ENCODE measurements at regions not wholly inside any gene's neighbourhood (a gene's known extent, or its start where the extent isn't known, plus 50 kb on each side); places are given as distances from the start of the nearest gene placed in this dataset.

- TF ChIP-seq GLIS3 (CRISPR knock-in tag; IDR thresholded peaks at IDR 0.05), result no peak
- no peak for TF ChIP-seq TOX (CRISPR knock-in tag; IDR thresholded peaks at IDR 0.05; ENCODE audit: borderline replicate concordance)
These were observed 150.2 kb upstream of the ZEB2 start for GRCh38 chr2:144670080-144670479.
